AG09309 (cell line): ENCODE measurements at regions not wholly inside any gene's neighbourhood (a gene's known extent, or its start where the extent isn't known, plus 50 kb on each side); places are given as distances from the start of the nearest gene placed in this dataset.
A peak's percentile ranks its signal among the peaks of the same experiment; 100 is the strongest.

Experiments
- DNase-seq: peaks from one replicate; pipeline ENCODE4 v3.0.0-alpha.2; 2010; ENCODE audit warnings: low read depth
- H3K4me3 ChIP-seq: 2 replicates; pipeline ENCODE4 v1.5.1; 2011; ENCODE audit warnings: mild to moderate bottlenecking, low read depth, low read length, moderate library complexity; ENCODE audit not compliant: control insufficient read depth
- TF ChIP-seq, protein P1 (sequence below): IDR thresholded peaks from 2 replicates; pipeline ENCODE4 v1.5.1; 2011; ENCODE audit warnings: mild to moderate bottlenecking, low read depth, low read length, inconsistent platforms; ENCODE audit not compliant: insufficient read depth, control insufficient read depth; ENCODE audit errors: missing control alignments

DNA sequence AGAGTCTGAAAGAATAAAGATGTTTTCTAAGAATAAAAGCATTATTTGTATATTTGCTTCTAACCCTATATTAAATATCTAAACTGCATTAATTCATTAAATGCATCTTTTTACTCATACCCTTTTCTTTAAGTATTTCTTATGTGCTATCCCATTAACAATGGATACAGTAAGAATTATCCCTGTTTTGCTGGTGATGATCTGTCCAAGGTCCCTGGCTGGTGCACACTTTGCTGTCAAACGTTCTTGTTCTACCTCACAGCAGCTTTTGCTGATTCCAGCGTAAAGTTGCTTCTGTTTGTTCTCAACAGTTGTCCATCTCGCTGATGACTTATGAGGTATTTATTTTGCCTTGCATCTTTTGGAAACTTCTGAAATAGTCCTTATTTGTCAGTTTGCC, 504.0 kb downstream of the PLCL1 start:
- no peak overlapping the region for H3K4me3 ChIP-seq
- DNase-seq, result no peak
- TF ChIP-seq, protein P1, sequence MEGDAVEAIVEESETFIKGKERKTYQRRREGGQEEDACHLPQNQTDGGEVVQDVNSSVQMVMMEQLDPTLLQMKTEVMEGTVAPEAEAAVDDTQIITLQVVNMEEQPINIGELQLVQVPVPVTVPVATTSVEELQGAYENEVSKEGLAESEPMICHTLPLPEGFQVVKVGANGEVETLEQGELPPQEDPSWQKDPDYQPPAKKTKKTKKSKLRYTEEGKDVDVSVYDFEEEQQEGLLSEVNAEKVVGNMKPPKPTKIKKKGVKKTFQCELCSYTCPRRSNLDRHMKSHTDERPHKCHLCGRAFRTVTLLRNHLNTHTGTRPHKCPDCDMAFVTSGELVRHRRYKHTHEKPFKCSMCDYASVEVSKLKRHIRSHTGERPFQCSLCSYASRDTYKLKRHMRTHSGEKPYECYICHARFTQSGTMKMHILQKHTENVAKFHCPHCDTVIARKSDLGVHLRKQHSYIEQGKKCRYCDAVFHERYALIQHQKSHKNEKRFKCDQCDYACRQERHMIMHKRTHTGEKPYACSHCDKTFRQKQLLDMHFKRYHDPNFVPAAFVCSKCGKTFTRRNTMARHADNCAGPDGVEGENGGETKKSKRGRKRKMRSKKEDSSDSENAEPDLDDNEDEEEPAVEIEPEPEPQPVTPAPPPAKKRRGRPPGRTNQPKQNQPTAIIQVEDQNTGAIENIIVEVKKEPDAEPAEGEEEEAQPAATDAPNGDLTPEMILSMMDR, result no peak

DNA sequence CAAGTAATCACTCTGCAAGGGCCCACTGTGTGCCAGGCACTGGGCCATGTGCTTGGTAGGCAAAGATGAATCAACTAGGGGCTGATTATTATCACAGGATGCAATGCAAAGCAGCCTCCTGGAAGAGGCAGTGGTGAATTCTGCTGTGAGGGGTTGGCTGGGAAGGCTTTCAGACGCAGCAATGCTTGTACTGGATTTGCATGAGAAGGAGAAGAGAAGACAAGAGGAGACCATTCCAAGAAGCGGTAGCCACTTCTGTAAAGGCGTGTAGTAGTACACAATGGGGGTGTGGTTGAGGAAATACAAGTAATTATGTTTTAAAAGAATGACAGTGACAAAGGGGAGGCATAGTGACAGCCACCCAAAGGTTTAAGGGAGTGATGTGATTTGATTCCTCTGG, 502.7 kb downstream of the PLCL1 start:
- H3K4me3 ChIP-seq, result no peak overlapping the region
- TF ChIP-seq, protein P1, result no peak
- no peak for DNase-seq

DNA sequence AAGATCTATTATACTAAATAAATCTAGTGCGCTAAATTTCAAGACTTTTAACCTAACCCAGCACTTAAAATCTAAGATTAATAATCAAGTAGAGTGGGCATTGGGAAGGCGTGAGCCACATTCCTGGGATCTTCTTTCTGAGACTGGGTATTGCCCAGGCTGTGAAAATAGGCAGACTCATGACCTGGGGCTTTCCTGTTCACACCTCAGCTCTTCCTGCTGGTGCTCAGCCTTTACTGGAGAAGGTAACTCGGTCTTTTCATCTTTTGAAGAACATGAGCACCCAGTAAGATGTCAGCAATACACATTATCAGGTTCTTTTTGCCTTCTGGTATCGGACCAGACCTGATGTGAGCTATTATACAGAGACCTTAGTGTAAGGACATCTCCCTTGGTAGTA, 500.5 kb downstream of the PLCL1 start:
- DNase-seq, result no peak
- no peak overlapping the region for H3K4me3 ChIP-seq
- TF ChIP-seq, protein P1, result no peak

GRCh38 chr2:198297350-198297749, 493.0 kb downstream of the PLCL1 start:
- DNase-seq, result no peak
- no peak overlapping the region for H3K4me3 ChIP-seq
- TF ChIP-seq, protein P1, result no peak

DNA sequence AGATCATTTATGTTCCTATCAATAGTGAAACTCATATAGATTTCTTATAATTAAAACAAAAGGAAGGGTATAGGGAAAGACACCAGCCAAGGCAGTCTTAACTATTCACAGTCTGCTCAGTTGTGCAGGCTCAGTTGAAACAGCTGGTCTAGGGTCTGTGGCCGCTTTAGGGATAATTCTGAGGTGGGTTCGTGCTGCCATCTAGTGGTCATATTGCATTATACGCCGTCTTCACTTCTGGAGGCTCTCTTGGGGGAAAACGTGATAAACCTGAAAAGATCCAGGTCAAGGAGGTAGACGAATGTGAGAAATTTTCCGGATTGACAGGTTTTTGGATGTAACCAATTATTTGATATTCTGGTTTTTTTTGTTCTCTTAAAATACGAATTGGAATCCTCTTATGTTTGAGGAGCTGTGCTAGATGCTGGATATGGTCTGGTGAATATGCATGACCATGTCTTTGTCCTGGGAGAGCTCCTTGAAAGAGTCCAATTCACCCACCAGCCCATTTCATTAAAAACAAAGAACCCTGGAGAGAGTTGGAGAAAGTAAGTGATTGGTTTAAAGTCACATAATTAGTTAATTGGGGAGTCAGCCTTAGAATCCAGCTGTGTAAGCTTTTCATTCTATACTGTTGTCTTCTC, 492.4 kb downstream of the PLCL1 start:
- DNase-seq, result no peak
- TF ChIP-seq, protein P1, result peak; percentile 78
- H3K4me3 ChIP-seq, result no peak overlapping the region

DNA sequence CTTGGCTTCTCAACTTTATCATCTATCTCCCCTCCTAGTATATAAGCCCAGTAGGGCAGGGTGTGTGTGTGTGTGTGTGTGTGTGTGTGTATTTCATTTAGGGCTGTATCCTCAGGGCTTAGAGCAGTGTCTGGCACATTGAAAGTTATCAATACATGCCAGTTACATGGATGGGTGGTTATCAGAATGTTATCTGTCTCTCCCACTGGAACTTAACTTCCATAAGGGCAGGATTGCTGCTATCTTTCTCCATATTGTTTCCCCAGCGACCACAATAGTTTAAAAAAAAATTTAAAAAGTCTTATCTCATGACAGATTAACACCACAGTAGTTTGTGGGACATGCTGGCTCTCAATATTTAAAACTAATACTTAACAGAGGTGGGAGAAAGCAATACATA, 488.9 kb downstream of the PLCL1 start:
- no peak for DNase-seq
- TF ChIP-seq, protein P1, result no peak
- H3K4me3 ChIP-seq, result no peak overlapping the region
